ENCODE measurements at regions not wholly inside any gene's neighbourhood (a gene's known extent, or its start where the extent isn't known, plus 50 kb on each side); places are given as distances from the start of the nearest gene placed in this dataset.

DNA sequence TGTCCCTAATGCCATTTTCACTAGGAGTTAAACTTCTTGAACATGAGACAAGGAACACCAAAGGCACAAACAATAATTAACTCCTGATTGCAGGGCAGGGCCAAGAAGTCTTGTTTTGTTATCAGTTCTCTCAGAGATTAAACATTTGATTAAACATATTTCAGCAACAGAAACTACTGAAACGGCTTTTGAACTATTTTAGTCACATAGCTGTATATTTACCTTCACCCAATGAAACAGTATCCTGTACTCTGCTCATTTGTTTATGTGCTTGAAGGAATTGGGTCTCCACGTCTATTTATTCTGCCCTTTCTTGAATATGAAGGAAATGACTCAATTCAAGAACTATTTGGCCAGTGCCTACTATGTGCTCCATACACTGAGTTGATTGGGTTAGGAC, 51.3 kb upstream of the PTCSC3 start:
- Histone ChIP-seq H3K14ac (ENCODE audit: insufficient read depth, low read length) (no peak overlapping the region), H3K4me1 (ENCODE audit: insufficient read depth, low read length) (peaks cover 3% of the 10 kb centered on the region), H2BK12ac (ENCODE audit: insufficient read length, low read depth, low read length) (no peak overlapping the region), H4K20me1 (ENCODE audit: control insufficient read depth, insufficient read depth, insufficient read length) (no peaks in the 10 kb centered on the region), H3K9me3 (ENCODE audit: control insufficient read depth, low read depth, low read length) (no peaks in the 10 kb centered on the region), H3K56ac (ENCODE audit: insufficient read length, low read depth, low read length) (no peak overlapping the region), H2BK120ac (ENCODE audit: low read depth, low read length, poor library complexity, severe bottlenecking) (no peak overlapping the region), H2BK15ac (ENCODE audit: low read depth, low read length) (no peak overlapping the region), H3K18ac (ENCODE audit: insufficient read length, low read depth, low read length) (no peak overlapping the region), H3K79me1 (ENCODE audit: insufficient read depth, low read depth, low read length, poor library complexity, severe bottlenecking) (no peaks in the 10 kb centered on the region), H3K9ac (ENCODE audit: extremely low read depth, insufficient read length, low read length) (no peak overlapping the region), H2BK5ac (ENCODE audit: insufficient read length, low read length) (no peak overlapping the region), H2AFZ (ENCODE audit: low read length) (no peak overlapping the region), H4K5ac (ENCODE audit: insufficient read length, low read depth, low read length) (no peak overlapping the region), H2AK5ac (ENCODE audit: insufficient read length, low read length) (no peak overlapping the region), H4K8ac (replicated peaks; ENCODE audit: insufficient read length, low read depth, low read length) (no peak overlapping the region), H3K27me3 (ENCODE audit: insufficient read depth, low read length) (no peaks in the 10 kb centered on the region), H3K27ac (ENCODE audit: insufficient read length, low read depth, low read length) (no peak overlapping the region), H3T11ph (ENCODE audit: low read length) (no peak overlapping the region), H3K79me2 (ENCODE audit: insufficient read depth, low read length) (no peaks in the 10 kb centered on the region), H3K23ac (ENCODE audit: insufficient read length, low read depth, low read length) (no peak overlapping the region), H4K91ac (ENCODE audit: insufficient read length, low read depth, low read length) (no peak overlapping the region), H3K4ac (ENCODE audit: low read depth, low read length) (no peak overlapping the region), H3K4me2 (ENCODE audit: insufficient read depth, insufficient read length, low read length) (no peak overlapping the region), H2BK20ac (ENCODE audit: low read depth, low read length, poor library complexity, severe bottlenecking) (no peak overlapping the region), H3K23me2 (ENCODE audit: insufficient read length, low read depth, low read length, poor library complexity, severe bottlenecking) (no peaks in the 10 kb centered on the region)
- Mint-ChIP-seq H3K4me3 (no peak overlapping the region), H3K4me1 (peaks cover 14 to 15% of the 10 kb centered on the region in 2 experiments), H3K27ac (no peak overlapping the region), H3K27me3 (ENCODE audit: low read depth) (no peaks in the 10 kb centered on the region; the same call in 1 of the 2 replicates), H3K36me3 (ENCODE audit: insufficient read depth in 1 of 3, low read depth in 3 of 3) (no peaks in the 10 kb centered on the region; a peak in 1 of 7 replicates), H3K9me3 (no peaks in the 10 kb centered on the region)
- DNase-seq = no peak
- no peak for TF ChIP-seq CTCF (conservative IDR thresholded peaks at IDR 0.05)
- no CpG with 5 or more reads among the region's 2 CpGs for WGBS (ENCODE audit: extremely low coverage, insufficient read length, low lambda C conversion rate)

Measured in H9 (cell line).